ENCODE measurements at regions not wholly inside any gene's neighbourhood (a gene's known extent, or its start where the extent isn't known, plus 50 kb on each side); places are given as distances from the start of the nearest gene placed in this dataset.

DNA sequence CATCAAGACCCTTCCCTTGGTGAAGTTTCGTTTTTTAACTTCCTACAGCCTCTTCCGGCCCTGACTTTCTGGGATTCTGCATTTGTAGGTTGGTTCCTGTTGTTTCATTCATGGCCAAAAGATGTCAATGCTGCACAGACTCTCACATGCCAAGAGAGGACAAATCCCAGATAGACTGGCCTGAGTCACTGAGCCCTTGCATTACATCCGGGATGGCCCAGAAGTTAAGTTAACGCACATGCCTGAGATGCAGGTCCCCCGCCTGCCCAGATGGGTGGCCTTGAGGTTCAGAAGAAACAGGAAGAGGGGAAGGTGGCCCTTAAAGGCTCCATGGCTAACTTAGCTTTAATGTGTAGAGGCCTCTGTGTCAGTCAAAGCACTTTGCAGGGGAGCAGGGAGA, 51.6 kb upstream of the SRGAP3 start:
- Mint-ChIP-seq H3K27ac (no peak overlapping the region), H3K9me3 (peaks cover 4% of the 10 kb centered on the region), H3K27me3 (peaks cover 8 to 15% of the 10 kb centered on the region in 2 donors), H3K4me3 (no peak overlapping the region), H3K4me1 (ENCODE audit: low read depth in 2 of 2) (peaks cover 0 to 3% of the 10 kb centered on the region in 2 donors), H3K36me3 (no peaks in the 10 kb centered on the region)
- DNase-seq (ENCODE audit: low spot score) (no peak), ATAC-seq (no peak)

DNA sequence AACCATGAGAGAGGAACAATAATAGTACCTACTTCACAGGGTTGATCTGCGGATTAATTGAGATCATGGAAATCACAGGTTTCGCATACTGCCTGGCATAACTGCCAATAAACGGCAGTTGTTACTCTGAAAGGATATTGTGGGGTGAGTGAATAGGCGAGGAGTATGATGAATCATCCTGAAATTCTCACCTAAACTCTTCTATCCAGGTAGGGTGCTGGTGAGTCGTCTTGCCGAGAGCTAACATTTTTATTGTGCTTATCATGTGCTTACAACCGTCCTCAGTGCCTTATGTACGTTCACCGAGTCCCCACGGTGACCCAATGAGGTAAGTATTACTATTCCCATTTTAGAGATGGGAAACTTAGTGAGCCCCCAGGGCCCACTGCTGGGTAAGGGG, 52.4 kb upstream of the SRGAP3 start:
- no peak for DNase-seq (ENCODE audit: low spot score)
- Mint-ChIP-seq H3K4me1 (ENCODE audit: low read depth in 2 of 2) (peaks cover 0 to 3% of the 10 kb centered on the region in 2 donors), H3K27ac (no peak overlapping the region), H3K27me3 (peaks cover 7 to 15% of the 10 kb centered on the region in 2 donors), H3K9me3 (peaks cover 4% of the 10 kb centered on the region), H3K36me3 (no peaks in the 10 kb centered on the region), H3K4me3 (no peak overlapping the region)
- ATAC-seq: no peak

DNA sequence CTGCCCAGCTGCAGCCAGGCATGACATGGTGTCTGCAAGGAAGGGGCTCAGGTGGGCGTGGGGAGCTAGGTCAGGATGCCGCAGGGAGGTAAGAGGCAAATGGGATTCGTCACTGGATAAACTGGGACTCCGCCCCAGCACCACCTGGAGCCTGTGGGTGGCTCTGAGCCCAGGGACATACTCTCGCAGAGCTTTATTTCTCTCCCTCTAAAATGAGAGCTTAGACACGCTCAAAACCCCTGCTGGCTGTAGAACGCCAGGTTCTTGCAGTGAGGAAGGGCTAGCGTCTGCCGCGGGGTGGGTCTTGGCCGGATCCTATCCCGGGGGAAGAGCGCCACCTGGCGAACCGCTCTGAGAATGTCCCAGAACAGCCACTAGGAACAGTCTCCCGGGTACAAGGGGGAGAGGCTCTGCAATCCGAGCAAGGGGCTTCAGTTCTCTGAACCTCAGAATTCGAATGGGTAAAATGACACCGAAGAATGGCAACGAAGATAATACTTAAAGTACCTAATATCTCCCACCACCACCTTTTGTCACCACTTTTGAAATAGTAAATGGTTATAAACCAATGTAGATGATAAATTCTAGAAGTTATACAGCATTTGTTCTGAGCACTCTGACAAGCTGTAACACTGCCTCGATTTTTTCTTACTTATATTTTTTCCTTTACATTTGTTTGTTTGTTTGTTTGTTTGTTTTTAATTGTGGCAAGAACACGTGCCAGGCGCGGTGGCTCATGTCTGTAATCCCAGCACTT, 53.2 kb upstream of the SRGAP3 start:
- Mint-ChIP-seq H3K9me3 (peaks cover 4% of the 10 kb centered on the region), H3K27me3 (peaks cover 7 to 17% of the 10 kb centered on the region in 2 donors), H3K27ac (no peak overlapping the region), H3K36me3 (no peaks in the 10 kb centered on the region), H3K4me1 (ENCODE audit: low read depth in 2 of 2) (peaks cover 0 to 3% of the 10 kb centered on the region in 2 donors), H3K4me3 (no peak overlapping the region)
- DNase-seq (ENCODE audit: low spot score): peak; percentile 70
- ATAC-seq: peak; percentile 89

DNA sequence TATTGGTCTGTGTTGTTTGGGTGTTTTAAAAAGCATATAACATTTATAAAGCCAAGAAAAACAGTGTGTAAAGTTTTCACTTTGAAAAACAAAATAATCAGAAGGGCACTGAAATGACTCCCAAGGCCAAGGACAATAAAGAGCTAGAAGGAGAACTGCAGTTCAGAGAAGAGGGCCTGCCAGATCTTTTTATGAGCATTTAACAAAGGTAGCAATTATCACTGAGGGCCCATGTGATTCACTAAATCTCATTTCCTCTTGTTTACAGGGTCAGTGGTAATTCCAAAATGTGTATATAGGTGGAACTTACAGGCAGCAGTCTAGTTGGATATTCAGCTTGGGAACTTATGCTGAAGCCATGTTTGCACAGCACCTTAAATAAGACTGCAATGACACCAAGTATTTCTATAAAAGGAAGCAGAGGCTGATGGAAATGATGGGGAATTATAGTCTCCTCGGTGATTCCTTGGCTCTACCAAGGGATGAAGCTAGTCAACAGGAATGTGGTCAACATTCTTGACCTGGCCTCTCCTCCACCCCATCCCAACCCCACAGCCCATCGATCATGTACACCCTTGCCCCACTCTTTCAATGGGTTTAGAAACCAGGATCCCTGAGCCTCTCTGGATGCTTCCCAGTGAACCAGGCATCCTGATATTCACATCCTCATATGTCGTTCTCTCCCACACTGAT, 54.4 kb upstream of the THUMPD3 start:
- no peak overlapping the region for H3K27ac Mint-ChIP-seq
- no peak overlapping the region for H3K4me3 Mint-ChIP-seq
- H3K9me3 Mint-ChIP-seq: no peaks in the 10 kb centered on the region
- ATAC-seq: no peak
- no peaks in the 10 kb centered on the region for H3K36me3 Mint-ChIP-seq
- H3K4me1 Mint-ChIP-seq (ENCODE audit: low read depth in 2 of 2): no peaks in the 10 kb centered on the region
- no peak for DNase-seq (ENCODE audit: low spot score)
- peaks cover 14 to 17% of the 10 kb centered on the region in 2 donors for H3K27me3 Mint-ChIP-seq

DNA sequence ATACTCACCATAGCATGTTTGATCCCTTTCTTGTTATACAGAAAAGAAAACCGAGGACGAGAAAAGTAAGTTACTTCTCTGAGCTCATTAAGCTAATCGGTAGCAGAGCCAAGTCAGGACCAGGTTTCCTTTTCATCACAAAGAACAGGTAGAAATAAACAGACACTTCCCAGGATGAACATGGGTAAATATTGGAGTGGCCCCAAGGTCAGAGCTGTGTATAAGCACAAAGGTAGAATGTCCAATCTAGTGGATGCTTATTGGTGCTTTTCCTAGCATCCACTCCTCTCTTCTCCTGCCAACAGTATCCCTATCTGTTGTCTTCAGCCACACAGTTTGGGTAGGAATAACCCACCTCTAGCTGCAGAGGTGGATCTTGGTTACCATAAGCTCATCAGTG, 52.8 kb upstream of the THUMPD3 start:
- ATAC-seq (no peak), DNase-seq (ENCODE audit: low spot score) (no peak)
- Mint-ChIP-seq H3K27me3 (peaks cover 8 to 14% of the 10 kb centered on the region in 2 donors), H3K4me3 (no peak overlapping the region), H3K27ac (no peak overlapping the region), H3K9me3 (no peaks in the 10 kb centered on the region), H3K36me3 (no peaks in the 10 kb centered on the region), H3K4me1 (ENCODE audit: low read depth in 2 of 2) (no peaks in the 10 kb centered on the region)

DNA sequence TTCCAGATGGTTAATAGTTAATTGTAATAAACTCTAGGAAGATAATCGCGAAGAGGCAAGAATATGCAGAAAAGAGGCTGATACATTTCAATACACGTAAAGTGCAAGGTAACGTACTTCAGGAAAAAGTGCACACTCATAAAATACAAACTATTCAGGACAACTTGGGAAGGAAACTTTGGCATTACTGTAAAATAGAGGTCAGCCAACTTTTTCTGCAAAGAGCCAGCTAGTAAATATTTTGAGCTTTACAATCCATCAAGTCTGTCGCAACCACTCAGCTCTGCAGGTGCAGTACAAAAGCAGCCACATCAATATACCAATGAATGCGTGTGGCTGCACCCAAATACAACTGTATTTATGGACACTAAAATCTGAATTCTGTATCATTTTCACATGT, 51.6 kb upstream of the THUMPD3 start:
- Mint-ChIP-seq H3K4me3 (no peak overlapping the region), H3K9me3 (no peaks in the 10 kb centered on the region), H3K27ac (no peak overlapping the region), H3K4me1 (ENCODE audit: low read depth in 2 of 2) (no peaks in the 10 kb centered on the region), H3K36me3 (no peaks in the 10 kb centered on the region), H3K27me3 (peaks cover 6 to 17% of the 10 kb centered on the region in 2 donors)
- DNase-seq (ENCODE audit: low spot score): no peak
- no peak for ATAC-seq

Measured in natural killer cell treated with Interleukin-12 subunit alpha and Interleukin-12 subunit beta and Interleukin-15 and Interleukin-18, amount 100 ng/mL, for 72 hours (primary cell).